Activated T-cell treated with anti-CD3 and anti-CD28 coated beads for 48 hours (primary cell): ENCODE measurements at regions not wholly inside any gene's neighbourhood (a gene's known extent, or its start where the extent isn't known, plus 50 kb on each side); places are given as distances from the start of the nearest gene placed in this dataset.

ENCODE experiments used
- DNase-seq: peaks from one replicate; pipeline ENCODE4 v3.0.0-alpha.2; 2020; ENCODE audit warnings: low read depth

GRCh38 chrX:39144956-39145355 is 343.7 kb downstream of the MID1IP1 start:
- no peak for DNase-seq

DNA sequence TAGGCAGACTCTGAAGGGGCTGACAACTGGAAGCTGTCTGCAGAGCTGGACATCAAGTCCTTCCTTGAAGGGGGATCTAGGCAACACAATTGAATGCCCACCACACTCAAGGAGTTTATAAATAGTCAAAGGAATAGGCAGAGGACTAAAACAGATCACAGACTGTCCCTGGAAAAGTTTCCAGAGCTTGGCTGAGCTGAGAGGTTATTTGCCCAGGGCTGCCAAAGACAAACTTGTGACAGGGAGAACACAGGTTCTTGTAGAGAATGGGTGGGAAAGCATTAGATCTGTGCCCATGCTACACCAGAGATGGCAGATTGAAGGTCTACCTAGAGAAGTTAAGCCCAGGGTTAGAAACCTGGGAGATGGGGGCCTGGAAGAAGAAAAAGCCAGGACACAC is 344.6 kb downstream of the MID1IP1 start:
- DNase-seq: no peak

DNA sequence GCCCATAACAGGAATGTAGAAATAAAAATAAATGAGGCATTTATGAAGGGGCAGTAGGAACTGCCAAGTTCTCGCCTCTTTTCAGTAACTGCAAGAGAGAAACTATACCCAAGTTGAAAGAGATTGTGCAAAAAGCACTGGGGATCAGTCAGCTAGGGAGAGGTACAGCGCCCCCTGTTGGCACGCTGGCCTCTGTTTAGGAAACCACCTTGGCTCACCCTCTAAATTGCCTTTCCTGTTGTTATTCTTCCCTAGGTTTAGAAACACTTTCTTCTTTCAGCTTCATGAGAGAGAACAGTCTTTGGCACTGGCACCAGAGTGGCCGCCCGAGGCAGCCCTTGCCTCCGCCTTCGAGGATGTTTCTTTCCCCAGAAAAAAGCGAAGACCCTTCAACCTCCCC is 348.5 kb downstream of the MID1IP1 start:
- peak; percentile 47 for DNase-seq

DNA sequence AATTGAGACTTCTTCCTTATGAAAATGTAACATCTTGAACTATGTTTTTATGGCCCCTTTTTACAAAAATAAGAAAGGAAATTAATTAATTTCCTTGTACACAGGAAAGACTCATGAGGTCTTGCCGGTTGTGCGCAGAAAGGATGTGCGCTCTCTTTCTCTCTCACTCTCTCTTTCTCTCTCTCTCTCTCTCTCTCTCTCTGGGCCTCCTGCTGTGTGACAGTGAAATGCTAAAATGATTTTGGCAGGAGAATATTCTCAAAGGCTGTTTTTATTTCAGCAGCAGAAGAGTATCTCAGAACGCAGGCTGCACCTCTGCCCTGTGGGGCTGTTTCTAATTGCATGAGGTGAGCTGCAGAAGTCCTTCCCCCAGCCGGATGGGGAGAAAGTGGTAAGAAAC is 349.0 kb downstream of the MID1IP1 start:
- no peak for DNase-seq

GRCh38 chrX:39150621-39151020 is 349.4 kb downstream of the MID1IP1 start:
- DNase-seq: no peak

DNA sequence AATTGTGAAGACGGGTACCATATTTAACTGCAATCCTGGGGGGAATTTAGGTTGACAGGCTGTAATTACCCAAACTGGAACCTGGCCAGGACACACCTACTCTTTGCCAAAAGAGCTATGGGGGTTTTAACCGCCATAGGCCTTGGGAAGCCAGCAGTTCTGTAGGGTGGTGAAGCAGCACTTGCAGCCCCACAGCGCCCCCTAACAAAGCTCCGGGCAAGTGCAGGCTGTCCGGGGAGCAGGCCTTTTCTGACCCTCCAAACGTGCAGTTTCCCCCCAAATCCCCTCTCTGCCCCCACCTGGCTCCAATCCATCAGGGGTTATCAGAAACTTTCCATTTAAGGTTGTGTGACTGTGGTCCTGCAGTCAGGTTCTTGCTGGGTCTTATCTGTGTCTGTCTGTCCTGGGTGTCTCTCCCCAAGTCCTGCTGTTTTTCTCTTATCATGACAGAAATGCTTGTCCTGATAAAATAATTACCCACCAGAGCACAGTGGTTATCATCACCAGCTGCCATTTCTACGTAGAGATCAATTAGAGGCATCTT is 350.9 kb downstream of the MID1IP1 start:
- peak; percentile 23 for DNase-seq

GRCh38 chrX:39156051-39156450 is 354.8 kb downstream of the MID1IP1 start:
- DNase-seq: no peak

GRCh38 chrX:39157006-39157405 is 355.7 kb downstream of the MID1IP1 start:
- DNase-seq: no peak

DNA sequence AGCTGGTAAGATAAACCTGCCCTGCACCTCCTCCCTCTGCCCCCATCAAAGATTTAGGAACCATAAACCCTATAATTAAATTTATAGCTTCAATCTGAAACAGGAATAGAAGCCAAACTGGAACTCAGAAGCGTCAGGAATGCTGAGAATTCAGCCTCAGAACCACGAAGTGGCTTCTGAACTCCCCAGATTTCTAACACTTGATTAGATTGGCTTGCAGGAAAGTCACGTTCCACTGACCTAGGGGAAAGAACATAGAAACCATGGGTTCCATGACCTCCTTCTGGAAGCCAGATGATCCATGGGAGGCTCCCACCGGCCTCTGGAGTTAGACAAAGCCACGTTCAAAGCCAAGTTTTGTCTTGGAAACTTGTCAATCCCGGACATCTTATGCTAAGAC is 356.5 kb downstream of the MID1IP1 start:
- DNase-seq: no peak

DNA sequence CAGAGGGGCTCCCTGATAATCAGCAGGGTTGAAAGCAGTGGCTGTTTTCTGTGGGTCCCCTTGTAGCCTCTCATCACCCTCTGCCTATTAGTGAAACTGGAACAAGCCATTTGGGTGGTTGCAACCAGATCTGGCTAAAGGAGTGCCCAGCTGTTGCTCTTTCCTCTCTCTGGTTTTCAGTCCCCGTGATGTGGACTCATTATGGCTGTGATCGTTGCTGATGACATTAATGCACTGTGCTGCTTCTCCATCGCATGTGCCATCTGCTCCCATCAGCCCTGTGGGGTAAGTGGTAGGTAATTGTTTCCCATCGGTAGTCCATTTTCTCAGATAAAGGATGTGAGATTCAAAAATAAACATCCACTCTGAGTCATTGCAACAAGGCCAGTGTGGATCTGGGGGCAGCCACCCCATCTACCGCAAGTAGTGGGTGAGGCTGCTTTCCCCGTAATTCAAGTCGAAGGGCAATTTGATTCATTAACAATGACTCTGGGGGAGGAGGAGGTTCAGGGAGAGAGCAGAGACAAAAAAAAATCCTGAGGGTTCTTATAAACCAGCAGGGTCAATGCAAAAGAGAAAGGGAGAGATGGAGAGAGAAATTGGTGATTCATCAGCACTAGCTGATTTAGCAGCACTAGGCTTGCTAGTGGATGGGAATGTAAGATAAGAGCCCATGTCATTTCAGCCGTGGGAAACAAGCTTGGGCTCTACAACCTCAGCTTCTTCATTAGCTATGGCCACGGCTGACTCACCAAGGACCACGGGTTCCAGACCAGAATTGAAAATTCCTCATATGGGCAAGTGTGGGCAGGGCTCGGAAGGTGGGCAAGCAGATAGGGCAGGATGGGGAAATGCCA is 357.8 kb downstream of the MID1IP1 start:
- DNase-seq: no peak

- no peak for DNase-seq
Measured at GRCh38 chrX:39159921-39160507, 358.8 kb downstream of the MID1IP1 start.

DNA sequence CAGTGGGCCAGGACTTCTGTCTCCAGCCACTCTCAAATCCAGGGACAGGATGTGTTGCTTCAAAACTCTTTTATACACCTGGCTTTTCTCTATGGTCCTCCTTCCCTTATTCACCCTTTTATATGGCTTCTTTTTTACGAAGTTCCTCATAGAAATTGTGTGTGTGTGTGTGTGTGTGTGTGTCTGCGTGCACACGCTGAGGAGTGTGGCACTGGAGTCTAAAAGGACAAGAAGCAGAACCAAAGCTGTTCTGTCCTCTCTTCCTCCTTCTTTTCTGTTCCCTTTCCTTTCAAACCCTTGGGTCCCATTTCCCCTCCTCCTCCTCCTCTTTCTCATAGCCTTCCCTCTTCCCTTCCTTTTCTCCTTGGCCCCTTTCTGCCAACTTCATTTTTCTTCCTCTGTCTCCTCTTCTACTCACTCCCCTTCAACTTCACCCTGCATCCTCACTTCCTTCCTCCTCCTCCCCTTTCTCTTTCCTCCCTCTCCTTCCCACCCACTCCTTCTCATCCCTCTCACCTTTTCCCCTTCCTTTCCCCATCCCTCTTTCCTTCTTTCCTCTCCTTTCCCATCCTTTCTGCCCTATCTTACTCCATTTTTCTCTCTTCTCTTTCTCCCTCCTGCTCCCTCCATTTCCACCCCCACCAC is 360.5 kb downstream of the MID1IP1 start:
- no peak for DNase-seq

GRCh38 chrX:39162322-39162735 is 361.1 kb downstream of the MID1IP1 start:
- DNase-seq: peak; percentile 49

DNA sequence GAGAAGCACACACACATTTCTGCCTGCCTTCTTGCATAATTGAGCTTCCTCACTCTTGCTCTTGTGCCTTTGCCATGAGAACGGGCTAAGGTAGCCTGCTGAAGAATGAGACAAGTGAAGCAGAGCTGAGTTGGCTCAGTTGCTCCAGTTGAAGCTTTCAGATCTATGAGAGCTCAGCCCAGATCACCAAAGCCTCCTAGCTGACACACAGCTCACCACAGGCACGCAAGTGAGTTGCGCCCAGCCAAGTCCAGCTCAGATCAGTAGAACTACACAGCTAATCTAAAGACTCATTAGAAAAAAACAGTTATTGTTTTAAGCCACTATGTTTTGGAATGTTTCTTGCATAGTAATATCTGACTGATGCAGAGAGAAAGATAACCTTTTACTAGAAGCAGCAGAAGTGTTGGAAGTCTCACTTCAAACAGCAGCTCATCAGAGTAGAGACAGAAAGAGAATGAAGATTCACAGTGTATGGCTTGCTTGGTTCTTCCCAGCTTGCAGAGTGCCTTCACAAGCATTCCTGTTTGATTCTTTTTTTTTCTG is 362.4 kb downstream of the MID1IP1 start:
- peak; percentile 41 for DNase-seq

DNA sequence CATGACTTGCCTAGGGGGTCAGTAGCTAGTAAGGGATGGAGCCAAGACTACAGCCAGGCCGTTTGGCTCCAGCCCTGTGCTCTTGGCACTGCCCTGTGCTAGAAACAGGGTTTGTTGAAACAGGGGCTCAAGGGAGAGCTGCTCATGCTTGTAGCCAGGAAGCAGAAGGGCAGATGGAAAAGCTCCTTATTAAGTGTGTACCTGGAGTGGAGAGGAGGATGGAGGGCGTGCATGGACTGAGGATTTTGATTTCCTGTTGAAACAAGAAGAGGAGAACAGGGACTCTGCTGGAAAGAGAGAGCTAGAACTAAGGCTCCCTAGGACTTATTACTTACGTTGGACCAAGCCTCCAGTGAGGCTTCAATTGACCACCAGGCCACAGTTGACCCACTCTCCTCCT is 363.0 kb downstream of the MID1IP1 start:
- no peak for DNase-seq

DNA sequence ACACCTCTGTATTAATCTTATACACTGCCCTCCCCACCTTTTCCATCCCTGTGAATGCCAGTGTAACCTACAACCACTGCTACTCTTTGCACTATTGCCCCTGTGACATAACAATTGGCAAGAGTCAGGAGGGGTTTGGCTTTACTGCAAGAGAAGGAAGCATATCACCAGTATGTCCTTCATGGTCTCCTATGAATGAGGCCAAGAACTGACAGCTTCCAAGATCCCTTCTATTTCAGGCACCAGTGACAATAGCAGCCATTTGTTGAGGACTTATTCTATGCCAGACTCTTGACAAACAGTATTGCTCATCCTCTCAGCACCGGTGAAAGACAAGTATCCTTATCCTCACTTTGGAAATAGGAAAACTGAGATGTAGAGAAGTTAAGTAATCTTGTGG is 363.9 kb downstream of the MID1IP1 start:
- DNase-seq: no peak

DNA sequence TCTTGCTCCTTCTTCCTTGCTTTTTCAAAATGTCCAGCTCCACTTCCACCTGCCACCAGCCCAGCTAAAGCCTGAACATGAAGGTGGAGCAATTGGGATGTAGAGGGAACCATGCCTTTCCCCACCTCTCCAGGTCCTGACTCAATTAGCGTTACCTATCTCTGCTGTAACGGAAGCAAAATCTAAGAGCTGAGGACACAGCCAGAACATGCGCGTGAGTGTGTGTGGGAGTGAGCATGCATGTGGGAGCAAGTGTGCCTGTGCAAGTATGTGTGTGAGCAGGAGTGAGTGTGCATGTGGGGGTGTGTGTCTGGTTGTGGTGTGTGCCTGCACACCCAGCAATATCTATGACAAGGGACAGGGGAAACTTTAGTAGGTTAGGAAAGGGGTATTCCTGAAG is 364.5 kb downstream of the MID1IP1 start:
- no peak for DNase-seq

GRCh38 chrX:39167791-39168190 is 366.5 kb downstream of the MID1IP1 start:
- no peak for DNase-seq

DNA sequence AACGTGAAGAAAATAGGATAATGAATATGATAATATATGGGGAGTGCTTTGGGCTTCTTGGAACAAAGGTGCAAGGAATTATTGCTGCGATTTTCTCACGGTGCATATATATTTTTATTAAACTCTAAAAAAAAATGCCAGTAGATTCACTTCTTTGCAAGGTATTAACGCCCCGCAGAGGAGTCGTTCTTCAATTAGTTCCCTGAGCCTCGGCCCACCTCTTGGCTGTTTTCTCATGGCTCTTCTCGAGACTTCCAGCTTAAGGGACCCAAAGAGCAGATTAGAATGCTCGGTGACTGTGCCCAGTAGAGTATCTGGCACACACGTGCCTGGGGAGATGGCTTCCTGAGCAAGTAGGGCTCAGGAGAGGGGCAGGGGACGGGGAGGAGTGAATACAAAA is 367.4 kb downstream of the MID1IP1 start:
- no peak for DNase-seq

GRCh38 chrX:39169976-39170375 is 368.7 kb downstream of the MID1IP1 start:
- no peak for DNase-seq

- DNase-seq: no peak
Measured at GRCh38 chrX:39170464-39170863, 369.2 kb downstream of the MID1IP1 start.

DNA sequence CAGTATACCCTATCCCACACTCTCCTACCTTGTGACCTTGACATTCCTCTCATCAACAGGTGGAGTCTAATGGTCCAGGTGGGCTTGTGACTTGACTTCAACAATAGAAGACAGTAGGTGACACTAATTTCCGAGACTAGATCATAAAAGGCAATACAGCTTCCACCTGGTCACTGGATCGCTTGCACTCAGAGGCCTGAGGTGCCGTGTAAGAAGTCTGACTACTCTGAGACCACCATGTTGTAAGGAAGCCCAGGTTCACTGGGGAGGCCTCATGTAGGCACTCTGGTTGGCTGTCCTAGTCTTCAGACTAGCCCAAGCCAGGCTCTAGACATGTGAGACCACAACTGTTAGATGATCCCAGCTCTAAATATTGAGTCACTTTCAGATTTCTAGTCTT is 370.4 kb downstream of the MID1IP1 start:
- DNase-seq: no peak
